ENCODE measurements at regions not wholly inside any gene's neighbourhood (a gene's known extent, or its start where the extent isn't known, plus 50 kb on each side); places are given as distances from the start of the nearest gene placed in this dataset.
A peak's percentile ranks its signal among the peaks of the same experiment; 100 is the strongest.

DNA sequence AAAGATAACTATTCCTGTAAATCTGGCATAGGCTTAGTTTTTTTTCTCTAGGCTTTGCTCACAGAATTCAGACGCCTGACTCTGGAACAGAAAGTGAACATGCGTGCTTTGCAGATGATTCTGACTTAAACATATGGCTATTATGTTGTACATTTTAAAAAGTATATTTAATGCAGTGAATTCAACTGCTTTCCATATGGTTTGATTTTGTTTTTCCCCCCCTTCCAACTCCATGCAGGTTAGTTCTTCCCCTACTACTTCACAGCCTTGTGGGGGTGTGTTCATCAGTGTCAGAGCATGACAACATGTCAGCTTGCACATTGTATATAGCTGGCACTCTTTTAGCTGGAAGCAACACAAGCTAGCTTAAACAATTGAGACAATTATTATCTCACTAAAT, 226.8 kb downstream of the TMEM167A start:
- no peak for DNase-seq (ENCODE audit: low read depth in 2 of 2)

DNA sequence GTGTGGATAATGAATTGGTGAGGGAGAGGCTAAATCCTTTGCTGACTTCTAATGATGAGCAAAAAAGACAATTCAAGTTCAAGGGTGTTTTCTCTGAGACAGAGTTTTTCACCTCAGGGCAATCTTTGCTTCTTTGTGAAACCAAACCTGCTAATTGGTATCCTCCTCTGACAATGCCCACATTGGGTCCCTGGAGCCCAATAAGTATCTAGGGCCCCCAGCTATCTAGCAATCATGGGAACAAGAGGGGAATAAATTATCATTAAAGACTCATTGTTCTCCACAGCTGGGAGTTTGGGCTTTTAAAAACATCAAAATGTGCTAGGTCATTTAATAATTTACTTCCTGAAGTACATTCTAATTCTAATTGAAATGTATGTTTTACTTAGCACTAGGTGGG, 227.3 kb downstream of the TMEM167A start:
- DNase-seq (ENCODE audit: low read depth in 2 of 2), result no peak

DNA sequence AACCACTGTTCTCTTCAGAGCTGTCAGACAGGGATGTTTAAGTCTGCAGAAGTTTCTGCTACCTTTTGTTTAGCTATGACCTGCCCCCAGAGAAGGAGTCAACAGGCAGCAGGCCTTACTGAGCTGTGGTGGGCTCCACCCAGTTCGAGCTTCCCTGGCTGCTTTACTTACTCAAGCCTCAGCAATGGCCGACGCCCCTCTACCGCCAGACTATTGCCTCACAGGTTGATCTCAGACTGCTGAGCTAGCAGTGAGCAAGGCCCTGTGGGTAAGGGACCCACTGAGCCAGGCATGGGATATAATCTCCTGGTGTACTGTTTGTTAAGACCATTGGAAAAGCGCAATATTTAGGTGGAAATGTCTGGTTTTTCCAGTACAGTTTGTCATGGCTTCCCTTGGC, 229.6 kb downstream of the TMEM167A start:
- no peak for DNase-seq (ENCODE audit: low read depth in 2 of 2)

DNA sequence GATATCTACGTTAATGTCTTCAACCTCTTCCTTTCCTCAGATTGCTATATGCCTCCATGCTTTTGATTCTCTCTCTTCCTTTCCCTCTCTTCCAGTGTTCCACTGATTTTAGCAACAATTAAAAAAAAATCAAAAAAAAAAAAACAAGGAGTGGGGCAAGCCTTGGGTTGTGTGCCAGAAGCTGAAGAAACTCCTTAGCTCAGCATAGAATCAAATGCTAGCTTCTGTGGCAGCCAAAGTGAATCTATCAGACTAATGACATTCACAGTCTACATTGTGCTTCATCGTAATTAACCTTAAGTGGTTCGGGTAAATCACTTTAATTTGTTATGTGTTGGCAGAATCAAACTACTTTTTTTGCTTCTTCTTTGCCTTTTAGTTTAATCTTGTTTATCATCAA, 237.3 kb downstream of the TMEM167A start:
- DNase-seq (ENCODE audit: low read depth in 2 of 2), result no peak

DNA sequence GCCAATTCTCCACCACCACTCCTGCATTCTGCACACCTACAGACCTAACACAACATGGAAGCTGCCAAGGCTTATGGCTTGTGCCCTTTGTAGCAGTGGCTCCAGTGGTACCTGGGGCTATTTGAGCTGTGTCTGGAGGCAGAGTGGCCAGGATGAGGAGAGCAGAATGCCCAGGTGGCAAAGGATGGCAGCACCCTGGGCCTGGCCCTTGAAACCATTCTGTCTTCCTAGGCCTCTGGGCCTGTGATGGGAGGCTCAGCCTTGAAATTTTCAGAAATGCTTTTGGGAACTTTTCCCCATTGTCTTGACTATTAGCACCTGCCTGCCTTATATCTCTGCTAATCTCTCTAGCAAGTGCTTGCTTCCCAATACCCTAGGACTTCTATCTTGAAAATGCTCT, 241.7 kb downstream of the TMEM167A start:
- no peak for DNase-seq (ENCODE audit: low read depth in 2 of 2)

DNA sequence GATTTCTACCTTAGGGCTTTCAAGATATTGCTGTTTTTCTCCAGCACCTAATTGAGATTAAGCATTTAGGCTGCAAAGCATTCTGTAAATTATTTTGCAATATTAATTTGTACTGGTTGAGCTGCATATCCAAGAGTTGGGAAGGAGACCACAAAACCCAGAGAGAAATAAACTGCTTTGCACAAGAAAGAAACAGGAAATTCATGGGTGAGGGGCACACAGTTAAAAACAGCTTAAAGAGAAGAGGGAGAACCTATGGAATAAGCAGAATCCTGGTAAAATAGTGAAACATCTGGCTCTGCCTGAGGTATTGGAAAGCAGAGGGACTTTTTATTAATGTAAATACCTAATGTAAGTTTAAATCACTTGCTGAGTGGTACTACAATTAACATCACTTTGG, 243.0 kb downstream of the TMEM167A start:
- no peak for DNase-seq (ENCODE audit: low read depth in 2 of 2)

DNA sequence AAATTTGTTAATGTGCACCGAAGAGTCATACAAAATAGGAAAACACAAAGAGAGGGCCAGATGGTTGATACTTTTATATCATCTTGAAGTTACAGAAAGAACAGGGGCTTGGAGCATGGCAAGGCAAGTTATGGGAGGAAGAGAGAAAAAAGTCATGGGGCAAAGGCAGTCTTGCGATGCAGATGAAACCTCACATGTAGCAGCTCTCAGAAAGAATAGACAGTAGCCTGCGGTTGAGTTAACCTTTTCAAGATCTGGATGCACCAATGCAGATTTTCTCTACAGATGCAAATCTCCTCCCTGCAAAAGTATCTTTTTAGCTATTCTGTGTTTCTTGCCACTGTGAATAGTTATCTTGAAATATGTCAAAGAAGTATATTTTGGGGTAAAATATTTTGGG, 243.9 kb downstream of the TMEM167A start:
- DNase-seq (ENCODE audit: low read depth in 2 of 2), result no peak

DNA sequence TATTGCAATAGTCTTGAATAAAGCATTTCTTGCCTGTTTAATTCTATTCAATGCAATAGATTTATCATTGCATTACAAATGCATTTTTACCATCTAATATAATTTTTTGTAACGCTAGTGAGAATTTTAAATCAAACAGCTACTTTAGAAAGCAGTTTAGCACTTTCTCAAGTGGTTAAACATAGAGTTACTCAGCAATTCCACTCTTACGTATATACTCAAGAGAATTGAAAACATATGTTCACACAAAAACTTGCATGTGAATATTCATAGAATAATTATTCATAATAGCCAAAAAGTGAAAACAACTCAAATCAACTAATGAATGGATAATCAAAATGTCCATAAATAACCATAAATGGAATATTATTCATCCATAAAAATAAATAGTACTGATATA, 244.7 kb downstream of the TMEM167A start:
- no peak for DNase-seq (ENCODE audit: low read depth in 2 of 2)

DNA sequence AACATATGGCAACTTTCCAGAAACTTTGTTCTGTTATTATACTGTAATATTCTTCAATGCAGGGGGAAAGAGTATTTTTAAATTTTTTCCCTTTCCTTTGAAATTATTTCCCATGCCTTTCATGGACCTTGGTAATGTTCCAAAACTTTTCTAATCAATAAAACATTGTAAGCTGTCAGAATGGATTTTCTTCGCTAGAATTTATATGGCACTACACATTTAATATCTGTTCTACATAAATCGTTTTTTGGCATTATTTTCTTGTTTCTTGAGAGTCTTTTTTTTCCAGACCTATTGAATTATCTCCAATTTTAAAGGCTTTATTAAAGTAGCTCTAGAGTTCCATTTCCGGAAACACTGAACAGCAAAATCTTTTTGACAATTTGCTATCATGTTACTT, 249.0 kb downstream of the TMEM167A start:
- no peak for DNase-seq (ENCODE audit: low read depth in 2 of 2)

DNA sequence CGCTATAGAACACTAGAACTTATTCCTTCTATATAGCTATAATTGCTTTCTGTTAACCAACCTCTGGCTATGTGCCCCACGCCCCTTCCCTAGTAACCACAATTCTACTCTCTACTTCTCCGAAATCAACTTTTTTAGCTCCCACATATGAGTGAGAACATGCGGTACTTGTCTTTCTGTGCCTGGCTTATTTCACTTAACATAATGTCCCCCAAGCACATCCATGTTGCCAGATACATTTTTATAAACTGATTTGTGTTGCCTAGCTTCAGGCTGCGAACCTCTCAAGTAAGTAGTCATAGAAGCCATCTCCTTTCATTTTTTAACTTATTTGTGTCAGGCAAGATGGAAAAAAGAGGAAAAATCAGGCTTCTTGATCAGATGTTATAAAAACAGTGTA, 249.5 kb downstream of the TMEM167A start:
- DNase-seq (ENCODE audit: low read depth in 2 of 2), result no peak

DNA sequence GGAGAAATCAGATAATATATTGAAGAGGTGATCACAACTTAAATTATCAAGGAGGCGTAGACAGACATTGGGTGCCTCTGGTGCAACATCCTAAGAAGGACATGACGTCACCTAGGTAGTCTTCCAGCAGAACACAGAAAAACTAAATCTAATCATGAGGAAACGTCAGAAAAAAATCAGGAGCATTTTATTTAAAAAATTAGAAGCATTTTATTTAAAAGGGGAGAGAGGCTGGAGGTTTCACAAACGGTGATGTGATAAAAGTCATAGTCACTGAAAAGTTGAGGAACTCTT, 254.6 kb downstream of the TMEM167A start:
- no peak for DNase-seq (ENCODE audit: low read depth in 2 of 2)

DNA sequence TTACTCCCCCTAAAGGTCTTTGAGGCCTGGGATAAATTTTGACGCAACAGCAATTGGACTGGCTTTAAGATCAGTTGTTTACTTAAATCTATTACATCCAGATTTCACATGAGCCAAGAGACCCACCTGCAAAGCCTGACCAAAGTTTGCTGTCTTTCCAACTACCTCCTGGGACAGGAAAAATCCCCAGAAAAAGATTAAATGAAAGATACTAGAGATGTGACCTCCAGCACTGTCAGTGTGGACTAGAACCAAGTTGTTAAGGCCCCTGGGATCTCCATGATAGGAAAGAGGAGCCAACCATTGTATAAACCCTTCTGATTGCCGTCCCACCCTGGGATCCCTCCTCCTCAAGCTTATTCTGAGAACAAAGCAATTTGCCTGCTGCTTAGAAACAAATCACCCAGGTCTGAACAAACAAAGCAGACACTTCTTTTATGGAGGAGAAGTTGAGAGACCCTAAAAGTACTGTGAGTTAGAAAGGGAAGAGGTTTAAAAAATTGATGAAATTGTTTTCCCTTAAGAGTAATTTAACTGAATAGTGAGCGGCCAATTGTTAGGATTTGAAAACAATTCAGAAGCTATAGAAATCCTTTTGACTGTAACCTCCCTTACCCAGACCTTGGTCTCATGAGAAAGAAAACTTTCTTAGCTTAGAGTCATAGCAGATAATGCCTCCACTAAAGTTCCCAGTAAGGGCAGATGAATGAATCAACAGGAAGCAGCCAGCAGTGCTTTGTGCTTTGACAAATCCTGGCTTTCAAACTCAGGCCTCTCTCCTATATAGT, 255.2 kb downstream of the TMEM167A start:
- DNase-seq (ENCODE audit: low read depth in 2 of 2), result no peak

DNA sequence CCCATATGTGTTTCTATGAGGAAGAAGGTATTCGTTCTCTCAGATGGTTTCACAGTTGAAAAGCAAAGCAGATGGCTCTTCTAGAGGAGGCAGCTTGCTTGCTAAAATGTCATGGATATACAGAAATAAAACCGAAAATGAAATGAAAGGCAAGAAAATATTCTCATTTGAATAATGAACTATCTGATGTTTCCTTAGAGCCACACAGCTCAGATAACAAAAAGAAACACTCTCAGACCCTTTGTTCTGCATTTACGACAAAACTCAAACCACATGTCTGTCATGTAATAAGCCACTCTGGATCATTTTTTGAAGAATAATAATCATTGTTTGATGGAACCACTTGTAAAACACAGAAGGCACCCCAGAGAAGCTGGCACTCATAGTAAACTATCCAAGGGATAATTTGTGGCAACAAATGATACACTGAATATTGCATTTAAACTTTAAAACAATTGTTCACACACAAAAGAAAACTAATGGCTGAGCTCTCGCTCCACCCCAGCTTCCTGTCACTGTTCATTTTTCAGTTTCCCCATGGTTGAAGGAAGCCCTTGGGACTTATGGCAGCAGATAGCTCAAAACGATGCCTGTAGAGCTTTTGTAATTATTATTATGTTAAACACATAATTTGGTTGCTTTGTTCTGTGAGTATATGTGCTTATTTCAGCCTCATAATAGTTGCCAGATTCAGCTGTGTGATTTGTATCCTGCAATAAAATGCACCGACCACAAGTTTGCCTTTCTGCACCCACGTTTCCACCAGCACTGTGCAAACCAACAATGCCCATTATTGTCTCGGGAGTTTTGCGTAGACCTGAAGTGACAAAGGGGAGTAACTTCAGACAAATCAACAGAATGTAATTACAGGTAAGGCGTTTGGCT, 256.0 kb downstream of the TMEM167A start:
- no peak for DNase-seq (ENCODE audit: low read depth in 2 of 2)

DNA sequence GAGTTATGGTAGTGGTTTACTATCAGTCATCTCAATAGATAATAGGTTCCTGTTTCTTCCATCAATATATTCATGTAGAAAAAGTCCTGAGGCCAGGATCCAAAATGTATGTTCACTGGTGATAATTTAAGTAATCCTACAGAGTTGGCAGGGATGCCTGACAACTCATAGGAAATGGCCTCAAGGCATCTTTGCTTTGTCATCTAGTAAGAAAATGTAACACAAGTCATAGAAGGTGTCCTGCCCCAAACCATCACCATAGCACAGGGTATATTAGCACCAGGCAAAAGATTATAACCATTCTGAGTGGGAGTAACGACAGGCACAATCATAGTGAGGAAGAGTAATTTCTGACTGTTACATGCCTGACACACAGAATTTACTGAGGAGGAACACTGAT, 257.0 kb downstream of the TMEM167A start:
- no peak for DNase-seq (ENCODE audit: low read depth in 2 of 2)

DNA sequence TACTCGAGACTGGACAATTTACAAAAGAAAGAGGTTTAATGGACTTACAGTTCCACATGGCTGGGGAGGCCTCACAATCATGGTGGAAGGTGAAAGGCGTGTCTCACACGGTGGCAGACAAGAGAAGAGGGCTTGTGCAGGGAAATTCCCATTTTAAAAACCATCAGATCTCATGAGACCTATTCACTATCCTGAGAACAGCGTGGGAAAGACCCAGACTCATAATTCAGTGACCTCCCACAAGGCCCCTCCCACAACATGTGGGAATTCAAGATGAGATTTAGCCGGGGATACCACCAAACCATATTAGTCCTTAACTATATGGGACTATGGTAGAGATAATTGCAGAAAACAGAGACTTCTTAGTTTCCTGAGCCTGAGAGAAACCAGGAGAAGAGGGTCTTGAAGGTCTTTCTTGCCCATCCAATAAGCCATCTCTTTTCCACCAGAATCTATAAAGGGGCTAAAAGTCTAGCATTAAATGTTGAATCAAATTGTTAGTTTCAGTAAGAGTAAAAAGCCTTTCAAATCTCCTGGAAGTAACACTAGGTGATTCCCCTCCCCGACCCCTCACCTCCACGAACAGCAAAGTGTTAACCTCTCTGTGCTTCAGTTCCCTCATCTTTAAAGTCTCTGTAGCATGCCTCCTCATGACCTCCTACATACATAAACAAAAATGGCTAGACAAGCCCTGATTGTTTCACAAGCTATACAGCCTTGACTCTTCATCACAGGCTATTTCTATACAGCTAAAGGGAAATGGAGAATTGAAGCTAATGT, 259.1 kb downstream of the TMEM167A start:
- no peak for DNase-seq (ENCODE audit: low read depth in 2 of 2)

DNA sequence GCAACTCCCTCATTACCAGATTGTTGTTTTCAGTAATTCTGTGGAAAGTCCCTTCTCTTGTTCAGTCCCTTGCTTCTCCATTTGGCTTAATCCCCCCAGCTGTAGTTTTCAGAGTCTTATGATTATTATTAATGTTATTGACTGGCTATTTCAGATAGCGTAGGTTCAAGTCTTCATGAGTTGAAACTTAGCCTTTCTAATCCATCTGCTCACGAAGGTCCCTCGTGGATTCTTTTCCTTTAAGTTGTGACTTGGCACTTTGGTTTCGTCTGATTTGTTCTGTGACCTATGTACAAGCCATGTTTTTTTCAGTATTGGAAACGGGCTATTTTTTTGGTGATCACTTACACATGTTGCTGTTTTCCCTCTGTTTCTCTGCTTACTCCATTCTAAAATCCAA, 260.3 kb downstream of the TMEM167A start:
- no peak for DNase-seq (ENCODE audit: low read depth in 2 of 2)

DNA sequence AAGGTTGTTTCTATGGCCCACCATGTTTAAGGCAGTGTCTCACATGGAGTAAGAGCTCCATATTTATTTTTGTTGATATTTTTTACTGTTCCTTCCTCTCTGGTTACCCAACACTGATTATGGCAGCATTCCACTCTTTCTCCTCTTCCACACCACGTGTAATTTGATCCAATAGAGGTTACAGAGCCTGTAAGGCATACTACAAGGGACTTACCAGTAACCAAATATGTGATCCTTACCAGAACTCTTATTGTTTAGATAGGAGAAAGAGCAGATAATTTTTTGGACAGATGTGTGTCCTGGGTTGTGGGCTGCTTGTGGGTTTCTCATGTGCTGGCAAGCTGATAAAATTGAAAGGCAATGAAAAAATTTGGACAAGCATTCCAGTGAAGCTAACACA, 261.3 kb downstream of the TMEM167A start:
- DNase-seq (ENCODE audit: low read depth in 2 of 2), result no peak

DNA sequence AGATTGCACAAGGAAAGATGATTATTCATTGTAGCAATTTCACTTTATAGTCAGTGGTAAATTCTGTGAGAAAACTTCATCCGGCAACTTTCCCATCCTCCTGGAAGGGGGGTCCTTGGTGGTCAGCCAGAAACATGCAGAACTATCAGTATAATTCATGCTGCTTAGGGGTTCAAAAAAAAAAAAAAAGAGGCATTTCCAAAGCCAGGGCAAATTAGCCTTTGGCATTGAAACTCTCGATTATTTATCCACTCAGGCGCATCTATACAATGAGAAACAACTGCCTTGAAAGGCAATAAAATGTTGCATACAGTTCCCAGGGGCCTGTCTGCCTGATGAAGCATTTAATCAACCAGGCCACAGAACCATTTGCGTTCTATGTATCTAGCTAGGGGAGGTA, 263.3 kb downstream of the TMEM167A start:
- DNase-seq (ENCODE audit: low read depth in 2 of 2), result no peak

DNA sequence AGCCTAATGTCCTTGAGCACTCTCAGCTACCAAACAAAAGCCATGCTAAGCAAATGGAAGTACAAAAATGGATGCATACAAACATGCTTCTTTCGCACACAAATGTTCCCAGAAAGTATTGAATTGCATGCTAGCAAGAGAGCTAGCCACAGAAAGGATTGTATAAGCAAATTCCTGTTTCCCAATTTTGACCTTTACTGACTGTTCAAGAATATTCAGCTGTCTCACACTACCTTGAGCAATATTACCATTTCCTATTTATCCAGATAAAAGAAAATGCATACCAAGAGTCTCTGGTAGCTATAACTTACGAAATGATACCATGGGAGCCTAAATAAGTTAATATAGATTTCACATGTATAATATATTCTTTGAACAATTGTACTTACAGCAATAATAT, 264.6 kb downstream of the TMEM167A start:
- peak in 1 of 2 experiments; percentile 18 for DNase-seq (ENCODE audit: low read depth in 2 of 2)

DNA sequence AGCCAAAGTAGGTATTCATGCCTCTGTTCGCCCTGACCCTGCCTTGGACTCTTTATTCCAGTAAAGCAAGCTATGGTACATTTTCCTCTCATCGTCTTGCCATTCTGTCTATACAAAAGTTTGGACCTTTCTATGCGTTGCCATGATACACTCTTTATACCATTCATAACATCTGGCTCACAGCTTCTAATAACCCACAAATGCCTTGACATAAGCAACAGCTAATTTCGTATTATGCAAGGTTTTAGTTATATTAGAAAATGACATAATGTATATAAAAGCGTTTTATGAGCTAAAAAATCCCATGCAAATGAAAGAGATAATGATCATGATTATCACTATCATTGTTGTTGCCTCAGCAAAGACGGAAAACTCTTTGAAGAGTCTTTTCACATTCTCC, 265.7 kb downstream of the TMEM167A start:
- no peak for DNase-seq (ENCODE audit: low read depth in 2 of 2)

DNA sequence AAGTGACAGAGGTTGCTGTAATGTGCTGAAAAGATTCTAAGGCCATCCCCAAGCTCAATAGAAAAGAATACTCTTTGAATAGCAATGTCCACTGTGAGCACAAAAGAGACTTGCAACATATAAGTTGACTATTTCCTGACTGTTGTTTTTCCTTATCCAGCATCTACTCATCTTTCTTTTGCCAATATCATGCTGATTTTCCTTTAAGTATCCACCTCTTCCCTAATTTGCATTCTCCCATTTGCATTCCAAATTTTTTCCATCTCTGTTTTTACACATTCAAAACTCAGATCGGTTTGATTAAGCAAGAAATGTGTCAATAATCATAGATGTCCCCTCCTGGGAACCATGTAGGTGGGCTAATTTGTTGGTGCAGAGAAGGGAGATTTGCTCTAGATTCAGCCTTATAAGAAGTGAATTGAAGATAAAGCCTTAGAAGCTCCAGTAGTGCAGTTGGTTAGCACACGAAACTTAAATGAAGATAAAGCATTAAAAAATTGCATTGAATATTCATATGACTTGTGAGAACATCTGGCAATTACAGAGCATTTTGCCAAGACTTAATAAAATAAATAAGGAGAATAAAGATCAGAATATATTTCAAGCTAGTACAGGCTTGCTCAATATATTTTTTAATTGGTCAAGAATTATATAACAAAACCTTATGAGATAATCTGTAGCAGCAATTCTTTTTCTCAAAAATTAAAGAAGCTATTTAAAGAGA, 267.6 kb downstream of the TMEM167A start:
- no peak for DNase-seq (ENCODE audit: low read depth in 2 of 2)

DNA sequence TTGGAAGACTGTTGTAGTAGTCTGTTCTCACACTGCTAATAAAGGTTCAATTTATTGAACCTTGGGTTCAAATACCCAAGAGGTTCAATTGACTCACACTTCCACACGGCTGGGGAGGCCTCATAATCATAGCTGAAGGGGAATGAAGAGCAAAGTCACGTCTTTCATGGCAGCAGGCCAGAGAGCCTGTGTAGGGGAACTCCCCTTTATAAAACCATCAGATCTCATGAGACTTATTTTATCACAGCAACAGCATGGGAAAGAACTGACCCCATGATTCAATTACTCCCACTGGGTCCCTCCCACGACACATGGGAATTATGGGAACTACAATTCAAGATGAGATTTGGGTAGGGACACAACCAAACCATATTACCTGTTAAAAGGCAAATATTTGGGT, 268.2 kb downstream of the TMEM167A start:
- no peak for DNase-seq (ENCODE audit: low read depth in 2 of 2)
